ENCODE measurements at regions not wholly inside any gene's neighbourhood (a gene's known extent, or its start where the extent isn't known, plus 50 kb on each side); places are given as distances from the start of the nearest gene placed in this dataset.

GRCh38 chr19:29104605-29105241 is 108.2 kb downstream of the UQCRFS1 start:
- Histone ChIP-seq H3K4me1 (ENCODE audit: insufficient read depth, poor library complexity, severe bottlenecking) (no peaks in the 10 kb centered on the region), H3K27ac (ENCODE audit: poor library complexity, severe bottlenecking) (no peak overlapping the region), H3K36me3 (ENCODE audit: low read depth) (no peaks in the 10 kb centered on the region), H3K27me3 (ENCODE audit: insufficient read depth, poor library complexity, severe bottlenecking) (no peaks in the 10 kb centered on the region), H3K9me3 (ENCODE audit: severe bottlenecking) (no peaks in the 10 kb centered on the region), H3K4me3 (ENCODE audit: severe bottlenecking) (no peak overlapping the region)
- no peak for TF ChIP-seq CTCF (IDR thresholded peaks at IDR 0.05; ENCODE audit: poor library complexity, severe bottlenecking)
- DNase-seq (ENCODE audit: low spot score) (no peak), ATAC-seq (ENCODE audit: low read depth) (no peak)

GRCh38 chr19:29098863-29099481 is 114.0 kb downstream of the UQCRFS1 start:
- H3K4me1 ChIP-seq (ENCODE audit: insufficient read depth, poor library complexity, severe bottlenecking): peaks cover 11% of the 10 kb centered on the region
- no peak overlapping the region for H3K4me3 ChIP-seq (ENCODE audit: severe bottlenecking)
- no peaks in the 10 kb centered on the region for H3K9me3 ChIP-seq (ENCODE audit: severe bottlenecking)
- no peaks in the 10 kb centered on the region for H3K27me3 ChIP-seq (ENCODE audit: insufficient read depth, poor library complexity, severe bottlenecking)
- ATAC-seq (ENCODE audit: low read depth) (peak; percentile 99), DNase-seq (ENCODE audit: low spot score) (peak; percentile 76)
- H3K27ac ChIP-seq (ENCODE audit: poor library complexity, severe bottlenecking): peak overlapping the region; percentile 55
- no peak for TF ChIP-seq CTCF (IDR thresholded peaks at IDR 0.05; ENCODE audit: poor library complexity, severe bottlenecking)
- H3K36me3 ChIP-seq (ENCODE audit: low read depth): no peaks in the 10 kb centered on the region

- ATAC-seq (ENCODE audit: low read depth): no peak
- TF ChIP-seq CTCF (IDR thresholded peaks at IDR 0.05; ENCODE audit: poor library complexity, severe bottlenecking): no peak
Measured at GRCh38 chr19:29098091-29098490, 114.9 kb downstream of the UQCRFS1 start.

GRCh38 chr19:29096896-29097295 is 116.1 kb downstream of the UQCRFS1 start:
- Histone ChIP-seq H3K27ac (ENCODE audit: poor library complexity, severe bottlenecking) (no peak overlapping the region), H3K4me1 (ENCODE audit: insufficient read depth, poor library complexity, severe bottlenecking) (peaks cover 11% of the 10 kb centered on the region), H3K36me3 (ENCODE audit: low read depth) (no peaks in the 10 kb centered on the region), H3K4me3 (ENCODE audit: severe bottlenecking) (no peak overlapping the region), H3K27me3 (ENCODE audit: insufficient read depth, poor library complexity, severe bottlenecking) (no peaks in the 10 kb centered on the region), H3K9me3 (ENCODE audit: severe bottlenecking) (no peaks in the 10 kb centered on the region)
- ATAC-seq (ENCODE audit: low read depth) (no peak), DNase-seq (ENCODE audit: low spot score) (no peak)
- no peak for TF ChIP-seq CTCF (IDR thresholded peaks at IDR 0.05; ENCODE audit: poor library complexity, severe bottlenecking)

More at GRCh38 chr19:29098091-29098490, 114.9 kb downstream of the UQCRFS1 start:
- Histone ChIP-seq H3K27ac (ENCODE audit: poor library complexity, severe bottlenecking) (peak overlapping the region; percentile 55), H3K4me3 (ENCODE audit: severe bottlenecking) (no peak overlapping the region), H3K36me3 (ENCODE audit: low read depth) (no peaks in the 10 kb centered on the region), H3K4me1 (ENCODE audit: insufficient read depth, poor library complexity, severe bottlenecking) (peaks cover 11% of the 10 kb centered on the region), H3K9me3 (ENCODE audit: severe bottlenecking) (no peaks in the 10 kb centered on the region), H3K27me3 (ENCODE audit: insufficient read depth, poor library complexity, severe bottlenecking) (no peaks in the 10 kb centered on the region)
- no peak for DNase-seq (ENCODE audit: low spot score)

GRCh38 chr19:29093553-29093908 is 119.4 kb downstream of the UQCRFS1 start:
- Histone ChIP-seq H3K4me1 (ENCODE audit: insufficient read depth, poor library complexity, severe bottlenecking) (peaks cover 2% of the 10 kb centered on the region), H3K27ac (ENCODE audit: poor library complexity, severe bottlenecking) (no peak overlapping the region), H3K36me3 (ENCODE audit: low read depth) (no peaks in the 10 kb centered on the region), H3K27me3 (ENCODE audit: insufficient read depth, poor library complexity, severe bottlenecking) (no peaks in the 10 kb centered on the region), H3K4me3 (ENCODE audit: severe bottlenecking) (no peak overlapping the region), H3K9me3 (ENCODE audit: severe bottlenecking) (no peaks in the 10 kb centered on the region)
- TF ChIP-seq CTCF (IDR thresholded peaks at IDR 0.05; ENCODE audit: poor library complexity, severe bottlenecking): no peak
- no peak for DNase-seq (ENCODE audit: low spot score)
- ATAC-seq (ENCODE audit: low read depth): no peak
